PC-9 (cell line): ENCODE measurements at regions not wholly inside any gene's neighbourhood (a gene's known extent, or its start where the extent isn't known, plus 50 kb on each side); places are given as distances from the start of the nearest gene placed in this dataset.

Experiments
- EZH2 ChIP-seq: fragments of 200-600 bp; sonication (generic); IDR thresholded peaks from 2 replicates; pipeline ENCODE4 v1.8.0; 2017; ENCODE audit warnings: antibody characterized with exemption, low read depth
- TF ChIP-seq, protein P1 (sequence below): fragments of 200-600 bp; sonication (generic); conservative IDR thresholded peaks from 2 replicates; pipeline ENCODE4 v1.6.1; 2017; ENCODE audit warnings: mixed run types, antibody characterized with exemption, mild to moderate bottlenecking, moderate library complexity

DNA sequence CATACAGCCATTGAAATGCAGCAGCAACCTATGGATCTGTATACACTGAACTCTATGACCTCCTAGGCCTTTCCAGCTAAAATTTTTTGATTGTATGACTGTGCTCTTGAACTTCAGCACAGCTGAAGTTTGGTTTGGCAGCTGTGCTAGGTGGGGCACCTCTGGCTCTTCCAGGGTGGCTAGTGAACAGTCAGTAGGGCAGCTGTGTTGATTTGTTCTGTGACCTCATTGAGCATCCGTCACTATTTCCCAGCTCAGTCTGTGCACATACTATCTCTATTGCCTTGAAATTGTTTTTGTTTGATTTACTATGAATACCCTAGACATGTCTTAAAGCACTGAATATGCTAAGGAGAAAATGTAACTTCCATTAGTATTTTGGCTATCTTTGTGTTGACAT, 363.2 kb upstream of the NAALADL2 start:
- TF ChIP-seq, protein P1, sequence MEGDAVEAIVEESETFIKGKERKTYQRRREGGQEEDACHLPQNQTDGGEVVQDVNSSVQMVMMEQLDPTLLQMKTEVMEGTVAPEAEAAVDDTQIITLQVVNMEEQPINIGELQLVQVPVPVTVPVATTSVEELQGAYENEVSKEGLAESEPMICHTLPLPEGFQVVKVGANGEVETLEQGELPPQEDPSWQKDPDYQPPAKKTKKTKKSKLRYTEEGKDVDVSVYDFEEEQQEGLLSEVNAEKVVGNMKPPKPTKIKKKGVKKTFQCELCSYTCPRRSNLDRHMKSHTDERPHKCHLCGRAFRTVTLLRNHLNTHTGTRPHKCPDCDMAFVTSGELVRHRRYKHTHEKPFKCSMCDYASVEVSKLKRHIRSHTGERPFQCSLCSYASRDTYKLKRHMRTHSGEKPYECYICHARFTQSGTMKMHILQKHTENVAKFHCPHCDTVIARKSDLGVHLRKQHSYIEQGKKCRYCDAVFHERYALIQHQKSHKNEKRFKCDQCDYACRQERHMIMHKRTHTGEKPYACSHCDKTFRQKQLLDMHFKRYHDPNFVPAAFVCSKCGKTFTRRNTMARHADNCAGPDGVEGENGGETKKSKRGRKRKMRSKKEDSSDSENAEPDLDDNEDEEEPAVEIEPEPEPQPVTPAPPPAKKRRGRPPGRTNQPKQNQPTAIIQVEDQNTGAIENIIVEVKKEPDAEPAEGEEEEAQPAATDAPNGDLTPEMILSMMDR = no peak
- no peak for TF ChIP-seq EZH2
